Stimulated activated CD4-positive, alpha-beta T cell treated with anti-CD3 and anti-CD28 coated beads, Interleukin-1b, Interleukin-23, amount 100 ng/mL, for 48 hours (primary cell): ENCODE measurements at regions not wholly inside any gene's neighbourhood (a gene's known extent, or its start where the extent isn't known, plus 50 kb on each side); places are given as distances from the start of the nearest gene placed in this dataset.

Experiments used
- DNase-seq: peaks from one replicate; pipeline ENCODE4 v3.0.0-alpha.2; 2020

GRCh38 chr5:133704411-133704810 is 92.1 kb upstream of the FSTL4 start:
- DNase-seq: no peak

GRCh38 chr5:133703935-133704334 is 91.6 kb upstream of the FSTL4 start:
- no peak for DNase-seq

GRCh38 chr5:133702791-133703770 is 90.7 kb upstream of the FSTL4 start:
- no peak for DNase-seq

- no peak for DNase-seq
These were observed 89.5 kb upstream of the FSTL4 start for GRCh38 chr5:133701871-133702270.

GRCh38 chr5:133700251-133700650 is 87.9 kb upstream of the FSTL4 start:
- DNase-seq: no peak

GRCh38 chr5:133698646-133699526 is 86.5 kb upstream of the FSTL4 start:
- DNase-seq: peak; percentile 31

GRCh38 chr5:133698259-133698554 is 85.9 kb upstream of the FSTL4 start:
- DNase-seq: no peak

- DNase-seq: no peak
These were observed 85.4 kb upstream of the FSTL4 start for GRCh38 chr5:133697536-133698258.

- DNase-seq: no peak
These were observed 84.6 kb upstream of the FSTL4 start for GRCh38 chr5:133696782-133697507.

- no peak for DNase-seq
These were observed 83.8 kb upstream of the FSTL4 start for GRCh38 chr5:133696006-133696584.

- DNase-seq: no peak
These were observed 82.0 kb upstream of the FSTL4 start for GRCh38 chr5:133694181-133694831.

- DNase-seq: no peak
These were observed 79.1 kb upstream of the FSTL4 start for GRCh38 chr5:133691448-133691847.

GRCh38 chr5:133690746-133691145 is 78.4 kb upstream of the FSTL4 start:
- no peak for DNase-seq

- no peak for DNase-seq
These were observed 76.0 kb upstream of the FSTL4 start for GRCh38 chr5:133688391-133688790.

- DNase-seq: no peak
These were observed 75.1 kb upstream of the FSTL4 start for GRCh38 chr5:133687212-133688061.

GRCh38 chr5:133686566-133686965 is 74.2 kb upstream of the FSTL4 start:
- no peak for DNase-seq

GRCh38 chr5:133685402-133686018 is 73.2 kb upstream of the FSTL4 start:
- DNase-seq: no peak

- DNase-seq: no peak
These were observed 71.6 kb upstream of the FSTL4 start for GRCh38 chr5:133683646-133684596.

- DNase-seq: no peak
These were observed 70.1 kb upstream of the FSTL4 start for GRCh38 chr5:133682451-133682850.
